CD14-positive monocyte (primary cell): ENCODE measurements at regions not wholly inside any gene's neighbourhood (a gene's known extent, or its start where the extent isn't known, plus 50 kb on each side); places are given as distances from the start of the nearest gene placed in this dataset.
"Not testable (repeated sequence)": the region's sequence is repeated elsewhere in the genome, so short reads cannot be mapped to it uniquely, and the experiment has no call there.

Source experiments
- DNase-seq, 3 donors: peaks; one replicate each; pipeline ENCODE4 v3.0.0-alpha.2; 2011 to 2022
- H2AFZ ChIP-seq: 2 replicates; pipeline ENCODE4 v1.6.0; 2012; ENCODE audit warnings: mild to moderate bottlenecking, low read depth, low read length, inconsistent platforms; ENCODE audit not compliant: insufficient read depth, poor library complexity, severe bottlenecking
- H3K27ac ChIP-seq, 2 donors: 1 replicate in 1 of 2; 2 replicates in 1 of 2; pipeline ENCODE4 v1.5.1; 2012 to 2013; ENCODE audit warnings: low read length in 2 of 2, control low read depth in 1 of 2, inconsistent platforms in 1 of 2, low read depth in 1 of 2, mild to moderate bottlenecking in 1 of 2
- H3K27me3 ChIP-seq, 2 donors: one replicate each; pipeline versions ENCODE4 v1.6.0 to v1.6.1; 2011 to 2013; ENCODE audit warnings: low read length in 2 of 2; ENCODE audit not compliant: control insufficient read depth in 2 of 2, insufficient read depth in 2 of 2
- H3K36me3 ChIP-seq, 2 donors: replicated peaks in 1 of 2; 1 replicate in 1 of 2; 2 replicates in 1 of 2; pipeline versions ENCODE4 v1.5.1 to v1.6.1; 2012 to 2013; ENCODE audit warnings: low read length in 2 of 2, control low read depth in 1 of 2, inconsistent platforms in 1 of 2, mild to moderate bottlenecking in 1 of 2; ENCODE audit not compliant: insufficient read depth in 2 of 2, control insufficient read depth in 1 of 2
- H3K4me1 ChIP-seq, 2 donors: 1 replicate in 1 of 2; 2 replicates in 1 of 2; pipeline versions ENCODE4 v1.5.1 to v1.6.1; 2012 to 2013; ENCODE audit warnings: low read length in 2 of 2, control low read depth in 1 of 2, inconsistent platforms in 1 of 2, mild to moderate bottlenecking in 1 of 2, moderate library complexity in 1 of 2; ENCODE audit not compliant: insufficient read depth in 2 of 2, control insufficient read depth in 1 of 2
- H3K4me2 ChIP-seq: replicated peaks from 2 replicates; pipeline ENCODE3; 2012; ENCODE audit warnings: low read length, moderate library complexity, mild to moderate bottlenecking; ENCODE audit not compliant: poor library complexity, severe bottlenecking; ENCODE audit errors: extremely low read depth
- H3K4me3 ChIP-seq, 3 experiments: fragments of 200-600 bp in 1 of 3; sonication (generic) in 1 of 3; replicated peaks in 1 of 3; 1 replicate in 2 of 3; 2 replicates in 1 of 3; pipeline ENCODE4 v1.5.1; 2011 to 2013; ENCODE audit warnings: low read length in 3 of 3, mild to moderate bottlenecking in 3 of 3, control low read depth in 2 of 3, low read depth in 2 of 3, inconsistent platforms in 1 of 3, moderate library complexity in 1 of 3
- H3K79me2 ChIP-seq: 2 replicates; pipeline ENCODE4 v1.6.0; 2012; ENCODE audit warnings: mild to moderate bottlenecking, control low read depth, inconsistent platforms, low read length, moderate library complexity; ENCODE audit not compliant: insufficient read depth
- H3K9ac ChIP-seq: 2 replicates; pipeline ENCODE4 v1.6.0; 2017; ENCODE audit warnings: low read length, mild to moderate bottlenecking; ENCODE audit not compliant: insufficient read depth, poor library complexity, severe bottlenecking
- H3K9me3 ChIP-seq, 2 donors: replicated peaks in 1 of 2; 1 replicate in 1 of 2; 2 replicates in 1 of 2; pipeline versions ENCODE4 v1.5.1 to v1.6.1; 2012 to 2013; ENCODE audit warnings: low read length in 2 of 2, control low read depth in 1 of 2; ENCODE audit not compliant: control insufficient read depth in 1 of 2, insufficient read depth in 1 of 2
- H4K20me1 ChIP-seq: 2 replicates; pipeline ENCODE4 v1.6.0; 2012; ENCODE audit warnings: mild to moderate bottlenecking, low read length, control low read depth, moderate library complexity; ENCODE audit not compliant: insufficient read depth
- H3K27ac Mint-ChIP-seq, 7 donors: one replicate each; pipeline ENCODE4 v1.8.0; 2020; ENCODE audit warnings: mild to moderate bottlenecking in 7 of 7, mixed read lengths in 7 of 7, moderate library complexity in 6 of 7, inconsistent platforms in 2 of 7
- H3K27me3 Mint-ChIP-seq, 3 donors: one replicate each; pipeline ENCODE4 v1.8.0; 2021 to 2022; ENCODE audit warnings: low read depth in 3 of 3, mild to moderate bottlenecking in 3 of 3, mixed read lengths in 3 of 3, moderate library complexity in 3 of 3, inconsistent platforms in 1 of 3
- H3K36me3 Mint-ChIP-seq, 2 donors: one replicate each; pipeline ENCODE4 v1.8.0; 2020; ENCODE audit warnings: mixed read lengths in 2 of 2, inconsistent platforms in 1 of 2, mild to moderate bottlenecking in 1 of 2
- H3K4me1 Mint-ChIP-seq: one replicate; pipeline ENCODE4 v1.8.0; 2020; ENCODE audit warnings: mild to moderate bottlenecking, mixed read lengths
- H3K4me3 Mint-ChIP-seq, 2 donors: one replicate each; pipeline ENCODE4 v1.8.0; 2020; ENCODE audit warnings: mild to moderate bottlenecking in 2 of 2, mixed read lengths in 2 of 2, moderate library complexity in 1 of 2
- H3K9me3 Mint-ChIP-seq, 7 donors: one replicate each; pipeline ENCODE4 v1.8.0; 2020 to 2022; ENCODE audit warnings: mixed read lengths in 7 of 7, mild to moderate bottlenecking in 6 of 7, moderate library complexity in 6 of 7, inconsistent platforms in 2 of 7
- CTCF ChIP-seq: fragments of 200-600 bp; IDR thresholded peaks from one replicate; pipeline ENCODE4 v1.8.0; 2022; ENCODE audit warnings: antibody characterized with exemption, mild to moderate bottlenecking
- WGBS: methylation state at CpG from one replicate; pipeline ENCODE4 v1.1.5; 2013; ENCODE audit warnings: missing lambda C conversion rate; ENCODE audit not compliant: insufficient coverage; 5-methylcytosine and 5-hydroxymethylcytosine counted together
- intact Hi-C, 2 donors: fragments of 100-400 bp; cut with micrococcal nuclease; formaldehyde crosslinking; loops; one replicate each; pipeline versions ENCODE4 v1.15.0 to v1.15.1; 2023

DNA sequence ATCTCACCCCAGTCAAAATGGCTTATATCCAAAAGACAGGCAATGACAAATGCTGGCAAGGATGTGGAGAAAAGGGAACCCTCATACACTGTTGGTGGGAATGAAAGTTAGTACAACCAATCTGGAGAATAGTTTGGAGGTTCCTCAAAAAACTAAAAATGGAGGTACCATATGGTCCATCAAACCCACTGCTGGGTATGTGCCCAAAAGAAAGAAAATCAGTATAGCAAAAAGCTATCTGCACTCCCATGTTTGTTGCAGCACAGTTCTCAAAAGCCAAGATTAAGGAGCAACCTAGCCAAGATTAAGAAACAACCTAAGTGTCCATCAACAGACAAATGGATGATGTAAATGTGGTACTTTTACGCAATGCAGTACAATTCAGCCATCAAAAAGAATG lies 70.7 kb downstream of the DCAF12L1 start:
- H2AFZ ChIP-seq = no peak overlapping the region

DNA sequence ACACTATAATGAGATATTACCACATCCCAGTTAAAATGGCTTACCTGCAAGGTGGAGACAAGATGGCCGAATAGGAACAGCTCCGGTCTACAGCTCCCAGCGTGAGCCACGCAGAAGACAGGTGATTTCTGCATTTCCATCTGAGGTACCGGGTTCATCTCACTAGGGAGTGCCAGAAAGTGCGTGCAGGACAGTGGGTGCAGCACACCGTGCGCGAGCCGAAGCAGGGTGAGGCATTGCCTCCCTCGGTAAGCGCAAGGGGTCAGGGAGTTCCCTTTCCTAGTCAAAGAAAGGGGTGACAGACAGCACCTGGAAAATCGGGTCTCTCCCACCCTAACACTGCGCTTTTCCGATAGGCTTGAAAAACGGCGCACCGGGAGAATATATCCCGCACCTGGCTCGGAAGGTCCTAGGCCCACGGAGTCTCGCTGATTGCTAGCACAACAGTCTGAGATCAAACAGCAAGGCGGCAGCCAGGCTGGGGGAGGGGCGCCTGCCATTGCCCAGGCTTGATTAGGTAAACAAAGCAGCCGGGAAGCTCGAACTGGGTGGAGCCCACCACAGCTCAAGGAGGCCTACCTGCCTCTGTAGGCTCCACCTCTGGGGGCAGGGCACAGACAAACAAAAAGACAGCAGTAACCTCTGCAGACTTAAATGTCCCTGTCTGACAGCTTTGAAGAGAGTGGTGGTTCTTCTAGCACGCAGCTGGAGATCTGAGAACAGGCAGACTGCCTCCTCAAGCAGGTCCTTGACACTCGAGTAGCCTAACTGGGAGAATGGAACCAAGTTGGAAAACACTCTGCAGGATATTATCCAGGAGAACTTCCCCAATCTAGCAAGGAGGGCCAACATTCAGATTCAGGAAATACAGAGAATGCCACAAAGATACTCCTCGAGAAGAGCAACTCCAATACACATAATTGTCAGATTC lies 92.5 kb downstream of the DCAF12L1 start:
- 93% methylated on average over 10 of the region's 29 CpGs for WGBS
- H3K9ac ChIP-seq, H3K27ac ChIP-seq, intact Hi-C loops, H3K79me2 ChIP-seq, H3K36me3 Mint-ChIP-seq, H3K27me3 ChIP-seq, H2AFZ ChIP-seq, H3K4me1 ChIP-seq, H4K20me1 ChIP-seq, H3K4me3 Mint-ChIP-seq, H3K4me3 ChIP-seq, H3K4me1 Mint-ChIP-seq, H3K4me2 ChIP-seq, H3K9me3 ChIP-seq, H3K27me3 Mint-ChIP-seq, H3K36me3 ChIP-seq, DNase-seq: not testable (repeated sequence)
- Mint-ChIP-seq H3K9me3 (peaks cover 0 to 19% (median 8%) of the 10 kb centered on the region in 7 donors), H3K27ac (peak overlapping the region in 1 of 7 donors; percentile 2)

More for the DNA sequence above, 70.7 kb downstream of the DCAF12L1 start:
- Histone ChIP-seq H3K4me2 (no peak overlapping the region), H3K4me3 (no peak overlapping the region), H3K27me3 (no peaks in the 10 kb centered on the region), H3K79me2 (no peaks in the 10 kb centered on the region), H3K27ac (no peak overlapping the region), H3K36me3 (no peaks in the 10 kb centered on the region), H3K4me1 (no peaks in the 10 kb centered on the region), H4K20me1 (no peaks in the 10 kb centered on the region), H3K9me3 (no peaks in the 10 kb centered on the region), H3K9ac (no peak overlapping the region)
- TF ChIP-seq CTCF = no peak
- Mint-ChIP-seq H3K4me3 (no peak overlapping the region), H3K27me3 (no peaks in the 10 kb centered on the region), H3K9me3 (peaks cover 0 to 3% (median 0%) of the 10 kb centered on the region in 7 donors), H3K27ac (no peak overlapping the region), H3K4me1 (no peaks in the 10 kb centered on the region), H3K36me3 (no peaks in the 10 kb centered on the region)
- DNase-seq = no peak
- intact Hi-C loops = no loop called here
- no CpG with 5 or more reads among the region's 1 CpG for WGBS
